Neural progenitor cell (in vitro differentiated cells): ENCODE measurements at regions not wholly inside any gene's neighbourhood (a gene's known extent, or its start where the extent isn't known, plus 50 kb on each side); places are given as distances from the start of the nearest gene placed in this dataset.

Source experiments
- EZH2 ChIP-seq: fragments of 200-600 bp; sonication (generic); IDR thresholded peaks from 2 replicates; pipeline ENCODE4 v1.6.1; 2017; ENCODE audit warnings: antibody characterized with exemption, mild to moderate bottlenecking, moderate library complexity
- EZH2phosphoT487 ChIP-seq: fragments of 200-600 bp; sonication (generic); IDR thresholded peaks from 2 replicates; pipeline ENCODE4 v1.6.1; 2017; ENCODE audit warnings: antibody characterized with exemption
- TF ChIP-seq, protein P1 (sequence below): fragments of 200-600 bp; sonication (generic); IDR thresholded peaks from 2 replicates; pipeline ENCODE4 v1.5.1; 2017; ENCODE audit warnings: antibody characterized with exemption, mild to moderate bottlenecking

DNA sequence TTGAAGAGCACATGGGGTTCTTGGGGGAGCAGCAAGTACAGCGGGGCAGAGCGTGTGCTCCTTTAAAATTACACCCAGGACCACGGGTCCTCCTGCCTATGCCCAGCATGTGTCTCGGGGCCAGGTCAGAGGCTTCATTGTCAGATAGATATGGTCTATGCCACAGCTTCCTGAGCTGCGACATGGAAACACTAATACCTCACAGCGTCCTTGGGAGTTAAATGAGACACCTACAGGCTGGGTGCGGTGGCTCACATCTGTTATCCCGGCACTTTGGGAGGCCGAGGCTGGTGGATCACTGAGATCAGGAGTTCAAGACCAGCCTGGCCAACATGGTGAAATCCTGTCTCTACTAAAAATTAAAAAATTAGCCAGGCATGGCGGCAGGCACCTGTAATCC is 110.8 kb upstream of the ATL2 start:
- TF ChIP-seq, protein P1, sequence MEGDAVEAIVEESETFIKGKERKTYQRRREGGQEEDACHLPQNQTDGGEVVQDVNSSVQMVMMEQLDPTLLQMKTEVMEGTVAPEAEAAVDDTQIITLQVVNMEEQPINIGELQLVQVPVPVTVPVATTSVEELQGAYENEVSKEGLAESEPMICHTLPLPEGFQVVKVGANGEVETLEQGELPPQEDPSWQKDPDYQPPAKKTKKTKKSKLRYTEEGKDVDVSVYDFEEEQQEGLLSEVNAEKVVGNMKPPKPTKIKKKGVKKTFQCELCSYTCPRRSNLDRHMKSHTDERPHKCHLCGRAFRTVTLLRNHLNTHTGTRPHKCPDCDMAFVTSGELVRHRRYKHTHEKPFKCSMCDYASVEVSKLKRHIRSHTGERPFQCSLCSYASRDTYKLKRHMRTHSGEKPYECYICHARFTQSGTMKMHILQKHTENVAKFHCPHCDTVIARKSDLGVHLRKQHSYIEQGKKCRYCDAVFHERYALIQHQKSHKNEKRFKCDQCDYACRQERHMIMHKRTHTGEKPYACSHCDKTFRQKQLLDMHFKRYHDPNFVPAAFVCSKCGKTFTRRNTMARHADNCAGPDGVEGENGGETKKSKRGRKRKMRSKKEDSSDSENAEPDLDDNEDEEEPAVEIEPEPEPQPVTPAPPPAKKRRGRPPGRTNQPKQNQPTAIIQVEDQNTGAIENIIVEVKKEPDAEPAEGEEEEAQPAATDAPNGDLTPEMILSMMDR = no peak
- TF ChIP-seq EZH2 (no peak), EZH2phosphoT487 (no peak)
